H1 (cell line): ENCODE measurements at regions not wholly inside any gene's neighbourhood (a gene's known extent, or its start where the extent isn't known, plus 50 kb on each side); places are given as distances from the start of the nearest gene placed in this dataset.

Experiments
- CTCF ChIA-PET: fragments of 300-600 bp; sonication (Branson Sonifier 250); formaldehyde crosslinking; loops from one replicate; lab custom pipeline; 2021; ENCODE audit not compliant: partially characterized antibody; lab: Charles Lee
- POLR2A ChIA-PET: fragments of 300-600 bp; sonication (Branson Sonifier 250); formaldehyde crosslinking; loops from one replicate; lab custom pipeline; 2021; ENCODE audit warnings: inconsistent platforms; ENCODE audit not compliant: partially characterized antibody; lab: Charles Lee
- DNase-seq, 2 experiments: peaks; one replicate each; pipeline versions ENCODE4 v3.0.0 to v3.0.0-alpha.2; 2010 to 2022; ENCODE audit warnings: low spot score in 2 of 2, low read depth in 1 of 2, mixed read lengths in 1 of 2
- FAIRE-seq: peaks from 2 replicates; lab custom pipeline; 2011; peaks lifted over from hg19 to GRCh38; lab: Jason Lieb, UNC
- H2AFZ ChIP-seq: 2 replicates; pipeline ENCODE4 v1.8.1; 2012; ENCODE audit warnings: low read length, inconsistent platforms
- H2AK5ac ChIP-seq: 2 replicates; pipeline ENCODE4 v1.6.1; 2013; ENCODE audit warnings: low read depth, low read length
- H2BK120ac ChIP-seq: replicated peaks from 2 replicates; pipeline ENCODE3; 2013; ENCODE audit warnings: low read depth, low read length, inconsistent platforms
- H2BK12ac ChIP-seq: 2 replicates; pipeline ENCODE4 v1.6.1; 2013; ENCODE audit warnings: low read depth, low read length
- H2BK15ac ChIP-seq: 2 replicates; pipeline ENCODE4 v1.6.1; 2013; ENCODE audit warnings: low read length
- H2BK20ac ChIP-seq: 2 replicates; pipeline ENCODE4 v1.6.1; 2013; ENCODE audit warnings: low read length
- H2BK5ac ChIP-seq: 2 replicates; pipeline ENCODE4 v1.6.1; 2013; ENCODE audit warnings: low read depth, low read length
- H3K14ac ChIP-seq: 2 replicates; pipeline ENCODE4 v1.6.1; 2013; ENCODE audit warnings: inconsistent platforms; ENCODE audit not compliant: insufficient read length
- H3K18ac ChIP-seq: 2 replicates; pipeline ENCODE4 v1.6.1; 2013; ENCODE audit warnings: low read length; ENCODE audit errors: extremely low read depth
- H3K23ac ChIP-seq: 2 replicates; pipeline ENCODE4 v1.6.1; 2013; ENCODE audit warnings: inconsistent platforms; ENCODE audit not compliant: insufficient read length
- H3K23me2 ChIP-seq: 2 replicates; pipeline ENCODE4 v1.6.1; 2013; ENCODE audit warnings: low read depth, low read length
- H3K27ac ChIP-seq: 2 replicates; pipeline ENCODE4 v1.6.1; 2011; ENCODE audit warnings: low read depth, low read length, inconsistent platforms
- H3K27me3 ChIP-seq, 4 experiments: replicated peaks in 1 of 4; 1 replicate in 1 of 4; 2 replicates in 3 of 4; pipeline versions ENCODE4 v1.6.1 to v1.8.1; 2011 to 2013; ENCODE audit warnings: low read length in 3 of 4, mild to moderate bottlenecking in 3 of 4, inconsistent platforms in 2 of 4, mixed read lengths in 2 of 4, moderate library complexity in 1 of 4; ENCODE audit not compliant: control insufficient read depth in 3 of 4, insufficient read depth in 3 of 4; ENCODE audit errors: extremely low read depth in 1 of 4
- H3K36me3 ChIP-seq, 4 experiments: 2 replicates each; pipeline versions ENCODE4 v1.6.1 to v1.8.1; 2011 to 2013; ENCODE audit warnings: mild to moderate bottlenecking in 4 of 4, low read length in 3 of 4, moderate library complexity in 2 of 4, control low read depth in 1 of 4, inconsistent platforms in 1 of 4; ENCODE audit not compliant: insufficient read depth in 4 of 4, control insufficient read depth in 2 of 4
- H3K4ac ChIP-seq: replicated peaks from 2 replicates; pipeline ENCODE3; 2013; ENCODE audit warnings: low read length, low read depth, mixed read lengths, inconsistent platforms; ENCODE audit not compliant: insufficient read length
- H3K4me1 ChIP-seq, 4 experiments: replicated peaks in 1 of 4; 1 replicate in 1 of 4; 2 replicates in 3 of 4; pipeline versions ENCODE4 v1.6.1 to v1.8.1; 2011 to 2013; ENCODE audit warnings: low read length in 3 of 4, inconsistent platforms in 2 of 4, mixed read lengths in 1 of 4; ENCODE audit not compliant: insufficient read depth in 4 of 4, control insufficient read depth in 3 of 4
- H3K4me2 ChIP-seq, 2 experiments: 2 replicates each; pipeline versions ENCODE4 v1.6.1 to v1.8.1; 2011 to 2013; ENCODE audit warnings: low read depth in 2 of 2, low read length in 2 of 2, control low read depth in 1 of 2, inconsistent platforms in 1 of 2, mild to moderate bottlenecking in 1 of 2; ENCODE audit not compliant: insufficient read depth in 1 of 2
- H3K4me3 ChIP-seq, 4 experiments: fragments of 200-600, 300-600 bp in 1 of 4; sonication (generic), shearing (Covaris generic), sonication (Bioruptor Twin) in 1 of 4; 2 replicates each; pipeline versions ENCODE4 v1.5.1 to v1.8.1; 2011 to 2016; ENCODE audit warnings: low read length in 4 of 4, low read depth in 3 of 4, control low read depth in 2 of 4, inconsistent platforms in 2 of 4, mild to moderate bottlenecking in 2 of 4, mixed read lengths in 1 of 4, moderate library complexity in 1 of 4; ENCODE audit not compliant: insufficient read depth in 2 of 4; ENCODE audit errors: extremely low read depth in 1 of 4
- H3K56ac ChIP-seq: replicated peaks from 2 replicates; pipeline ENCODE3; 2013; ENCODE audit warnings: low read depth, mild to moderate bottlenecking, mixed read lengths, low read length, inconsistent platforms; ENCODE audit not compliant: insufficient read length
- H3K79me1 ChIP-seq: 2 replicates; pipeline ENCODE4 v1.6.1; 2013; ENCODE audit warnings: low read depth, low read length, control low read depth
- H3K79me2 ChIP-seq, 2 experiments: 2 replicates each; pipeline versions ENCODE4 v1.6.1 to v1.8.1; 2012 to 2013; ENCODE audit warnings: low read length in 2 of 2, mild to moderate bottlenecking in 2 of 2, inconsistent platforms in 1 of 2; ENCODE audit not compliant: insufficient read depth in 2 of 2, control insufficient read depth in 1 of 2
- H3K9ac ChIP-seq, 4 experiments: replicated peaks in 1 of 4; 1 replicate in 1 of 4; 2 replicates in 3 of 4; pipeline versions ENCODE4 v1.6.1 to v1.8.1; 2011 to 2013; ENCODE audit warnings: low read depth in 3 of 4, low read length in 3 of 4, control low read depth in 2 of 4, mild to moderate bottlenecking in 2 of 4, moderate library complexity in 2 of 4, inconsistent platforms in 1 of 4; ENCODE audit errors: extremely low read depth in 1 of 4
- H3K9me3 ChIP-seq, 2 experiments: 2 replicates each; pipeline versions ENCODE4 v1.6.1 to v1.8.1; 2012 to 2013; ENCODE audit warnings: mild to moderate bottlenecking in 2 of 2, moderate library complexity in 2 of 2, control low read depth in 1 of 2, inconsistent platforms in 1 of 2, low read depth in 1 of 2, low read length in 1 of 2, mixed read lengths in 1 of 2; ENCODE audit not compliant: insufficient read depth in 2 of 2
- H4K20me1 ChIP-seq, 2 experiments: replicated peaks in 1 of 2; 2 replicates each; pipeline versions ENCODE3 to v1.8.1; 2011 to 2013; ENCODE audit warnings: inconsistent platforms in 2 of 2, low read length in 2 of 2, mild to moderate bottlenecking in 1 of 2; ENCODE audit not compliant: insufficient read depth in 2 of 2, control insufficient read depth in 1 of 2
- H4K5ac ChIP-seq: 2 replicates; pipeline ENCODE4 v1.6.1; 2013; ENCODE audit warnings: low read length, low read depth, mixed read lengths, inconsistent platforms; ENCODE audit not compliant: insufficient read length
- H4K8ac ChIP-seq: 2 replicates; pipeline ENCODE4 v1.8.0; 2013; ENCODE audit warnings: mild to moderate bottlenecking, moderate library complexity, low read length, inconsistent platforms; ENCODE audit not compliant: insufficient read depth; ENCODE audit errors: extremely low read depth
- H4K91ac ChIP-seq: replicated peaks from 2 replicates; pipeline ENCODE3; 2013; ENCODE audit warnings: low read length, mixed read lengths, inconsistent platforms; ENCODE audit not compliant: insufficient read length
- RAD21 ChIP-seq, 2 experiments: IDR thresholded peaks in 1 of 2; conservative IDR thresholded peaks in 1 of 2; 2 replicates each; pipeline ENCODE4 v1.6.1; 2011; ENCODE audit warnings: low read depth in 2 of 2, low read length in 2 of 2, improper control_type of control experiment in 1 of 2, inconsistent platforms in 1 of 2, mild to moderate bottlenecking in 1 of 2, moderate library complexity in 1 of 2
- RFX5 ChIP-seq: IDR thresholded peaks from 2 replicates; pipeline ENCODE4 v1.6.1; 2011; ENCODE audit warnings: low read depth, low read length, improper control_type of control experiment, borderline replicate concordance
- SIRT6 ChIP-seq: IDR thresholded peaks from one replicate; pipeline ENCODE4 v1.7.1; 2012; ENCODE audit warnings: low read length, inconsistent platforms
- TBP ChIP-seq: IDR thresholded peaks from 2 replicates; pipeline ENCODE4 v1.6.1; 2011; ENCODE audit warnings: low read depth, low read length, improper control_type of control experiment
- WGBS, 2 experiments: shearing (Covaris generic) in 1 of 2; methylation state at CpG; one replicate each; pipeline versions ENCODE4 v1.1.6 to v1.1.7; 2013 to 2015; ENCODE audit warnings: low lambda C conversion rate in 2 of 2, mixed read lengths in 2 of 2, inconsistent platforms in 1 of 2, low coverage in 1 of 2, missing lambda C conversion rate in 1 of 2; ENCODE audit not compliant: insufficient replicate concordance in 2 of 2, insufficient coverage in 1 of 2, insufficient read length in 1 of 2; ENCODE audit errors: extremely low coverage in 1 of 2, missing lambda C conversion rate in 1 of 2; 5-methylcytosine and 5-hydroxymethylcytosine counted together

GRCh38 chr7:79612022-79612421 is 158.6 kb upstream of the MAGI2 start:
- H3K79me2 ChIP-seq, result no peaks in the 10 kb centered on the region
- no peaks in the 10 kb centered on the region; a peak in 1 of 8 replicates for H3K36me3 ChIP-seq
- H3K18ac ChIP-seq, result no peak overlapping the region
- H4K5ac ChIP-seq, result no peak overlapping the region
- no peak overlapping the region for H2BK120ac ChIP-seq
- H3K4me2 ChIP-seq, result no peak overlapping the region
- H4K91ac ChIP-seq, result no peak overlapping the region
- TF ChIP-seq RAD21 (IDR thresholded peaks at IDR 0.05 in 1 of 2, conservative IDR thresholded peaks at IDR 0.05 in 1 of 2; ENCODE audit: low read depth in 2 of 2, low read length in 2 of 2) (no peak), SIRT6 (no peak), TBP (no peak), RFX5 (no peak)
- no peak overlapping the region for H3K4me3 ChIP-seq
- no peak for FAIRE-seq
- no peak overlapping the region for H2BK5ac ChIP-seq
- H3K9me3 ChIP-seq, result no peaks in the 10 kb centered on the region
- ChIA-PET CTCF (interaction anchor here (0.6 to 1.3 kb wide), 2 partner anchors 43 to 54 kb away, joined by 3 to 5 read pairs; no protein-coding TSS in a partner anchor), POLR2A (no interaction called here)
- H3K4me1 ChIP-seq, result no peaks in the 10 kb centered on the region; a peak in 1 of 7 replicates
- H3K23me2 ChIP-seq, result no peaks in the 10 kb centered on the region
- no peak overlapping the region for H3K56ac ChIP-seq
- H3K4ac ChIP-seq, result no peak overlapping the region
- no peak overlapping the region for H2BK20ac ChIP-seq
- no peaks in the 10 kb centered on the region for H3K27me3 ChIP-seq
- no peak overlapping the region for H3K23ac ChIP-seq
- H2BK15ac ChIP-seq, result no peak overlapping the region
- H2BK12ac ChIP-seq, result no peak overlapping the region
- H3K27ac ChIP-seq, result no peak overlapping the region
- DNase-seq, result no peak
- H3K14ac ChIP-seq, result no peak overlapping the region
- no peaks in the 10 kb centered on the region for H3K79me1 ChIP-seq
- no peak overlapping the region for H2AK5ac ChIP-seq
- no peak overlapping the region for H2AFZ ChIP-seq
- WGBS, 2 experiments, result 86% methylated on average over 2 of the region's 2 CpGs; no CpG with 5 or more reads in 1 of the 2 experiments
- no peaks in the 10 kb centered on the region for H4K20me1 ChIP-seq
- no peak overlapping the region for H3K9ac ChIP-seq
- H4K8ac ChIP-seq, result no peak overlapping the region
